ENCODE measurements at regions not wholly inside any gene's neighbourhood (a gene's known extent, or its start where the extent isn't known, plus 50 kb on each side); places are given as distances from the start of the nearest gene placed in this dataset.

GRCh38 chr11:81026032-81026431 lies 1585.2 kb upstream of the TENM4 start:
- dilution Hi-C loops (cut with HindIII; ENCODE audit: low sequenced_read_pairs, unreplicated experiment): no loop called here

More at GRCh38 chr11:81026032-81026431, 1585.2 kb upstream of the TENM4 start:
- TF ChIP-seq RAD21 (IDR thresholded peaks at IDR 0.05; ENCODE audit: low read length): no peak
- no peaks in the 10 kb centered on the region for H3K79me1 ChIP-seq (ENCODE audit: low read depth in 1 of 2, low read length in 2 of 2)
- ATAC-seq (ENCODE audit: low read depth) (no peak), DNase-seq (no peak)
- no peak overlapping the region for H2AFZ ChIP-seq (replicated peaks; ENCODE audit: low read length, poor library complexity)
- no peak overlapping the region for H3K4me3 ChIP-seq (ENCODE audit: insufficient read depth, low read depth, low read length)
- H2BK5ac ChIP-seq (ENCODE audit: low read depth, low read length, poor library complexity, severe bottlenecking): no peak overlapping the region
- intact Hi-C loops (cut with micrococcal nuclease) (no loop called here), in situ Hi-C loops (cut with MboI; ENCODE audit: low sequenced_read_pairs) (no loop called here)
- no peaks in the 10 kb centered on the region for H3K9me1 ChIP-seq (ENCODE audit: insufficient read depth, low read length)
- CTCF ChIA-PET: no interaction called here
- H3K4me1 ChIP-seq (ENCODE audit: control insufficient read depth, insufficient read depth, low read length): no peaks in the 10 kb centered on the region
- no peaks in the 10 kb centered on the region for H3K36me3 ChIP-seq (ENCODE audit: control insufficient read depth, insufficient read depth, low read length)
- no peak overlapping the region for H3K4me2 ChIP-seq (ENCODE audit: low read depth, low read length)
- no peaks in the 10 kb centered on the region for H3K27me3 ChIP-seq (ENCODE audit: control insufficient read depth, insufficient read depth, low read length)
- H2AK9ac ChIP-seq (replicated peaks; ENCODE audit: low read depth, low read length, poor library complexity): no peak overlapping the region
- no peak overlapping the region for H2BK15ac ChIP-seq (ENCODE audit: low read depth, low read length)
- BruUV-seq (replicated peaks): no TSS peak
- no peak overlapping the region for H3K4ac ChIP-seq (ENCODE audit: low read depth, low read length)
- no peak overlapping the region for H4K91ac ChIP-seq (ENCODE audit: insufficient read depth, low read depth, low read length)
- H4K5ac ChIP-seq (ENCODE audit: low read depth, low read length): no peak overlapping the region
- no peak overlapping the region for H3K9ac ChIP-seq (ENCODE audit: low read depth, low read length)
- no peak overlapping the region for H3K14ac ChIP-seq (replicated peaks; ENCODE audit: low read depth, low read length)
- no peak overlapping the region for H3K23ac ChIP-seq (ENCODE audit: low read depth, low read length)
- no peak overlapping the region for H3K27ac ChIP-seq (ENCODE audit: insufficient read depth, low read length)
- no peak overlapping the region for H4K8ac ChIP-seq (ENCODE audit: low read depth in 2 of 2, low read length in 2 of 2)
- H2BK120ac ChIP-seq (ENCODE audit: low read depth, low read length): no peak overlapping the region
- no peak overlapping the region for H3K56ac ChIP-seq (ENCODE audit: extremely low read depth, insufficient read depth, low read length)
- H3K9me3 ChIP-seq (ENCODE audit: control insufficient read depth, insufficient read depth, low read length): no peaks in the 10 kb centered on the region
- H4K20me1 ChIP-seq (ENCODE audit: insufficient read depth, low read length): no peaks in the 10 kb centered on the region
- no peak overlapping the region for H2AK5ac ChIP-seq (ENCODE audit: low read depth, low read length)
- H3K18ac ChIP-seq (ENCODE audit: low read depth, low read length): no peak overlapping the region
- WGBS, 2 experiments (ENCODE audit: extremely low coverage in 2 of 2, insufficient read length in 1 of 2): no CpG with 5 or more reads among the region's 1 CpG
- POLR2A ChIA-PET (ENCODE audit: unreplicated experiment): no interaction called here
- H2BK20ac ChIP-seq (ENCODE audit: low read depth, low read length): no peak overlapping the region
